ENCODE measurements at regions not wholly inside any gene's neighbourhood (a gene's known extent, or its start where the extent isn't known, plus 50 kb on each side); places are given as distances from the start of the nearest gene placed in this dataset.

DNA sequence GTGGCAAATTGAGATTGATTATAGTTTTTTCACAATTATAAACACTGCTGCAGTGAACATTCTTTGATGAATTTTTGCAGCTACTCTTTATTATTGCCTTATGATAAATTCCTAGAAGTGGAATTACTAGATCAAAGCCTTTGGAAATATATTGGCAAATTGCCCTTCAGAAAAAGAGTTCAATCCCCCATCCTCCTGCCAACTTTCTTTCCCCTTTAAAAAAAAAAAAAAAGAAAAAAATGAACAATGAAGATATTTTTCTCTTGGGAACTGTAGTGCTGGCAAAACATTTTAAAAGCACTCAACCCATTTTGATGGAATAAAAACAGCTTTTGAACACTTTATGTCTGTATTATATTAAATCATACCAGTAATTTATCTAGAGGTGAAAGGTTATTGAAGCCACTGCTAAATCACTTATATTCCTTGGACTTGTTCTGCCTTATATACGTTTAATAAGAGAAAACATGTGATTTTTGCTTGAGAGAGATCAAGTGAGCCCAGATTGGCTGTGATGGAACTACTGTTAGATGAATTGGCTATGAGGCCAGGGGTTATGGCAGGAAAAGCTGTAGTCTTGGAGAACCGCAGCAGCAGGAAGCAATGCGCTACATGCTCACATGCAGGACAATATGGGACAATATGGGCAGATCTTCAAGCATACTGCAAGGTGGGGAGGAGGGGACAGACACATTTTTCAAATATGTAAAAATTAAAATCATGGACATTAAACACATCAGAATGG lies 212.8 kb upstream of the C2CD4B start:
- no peak for DNase-seq

DNA sequence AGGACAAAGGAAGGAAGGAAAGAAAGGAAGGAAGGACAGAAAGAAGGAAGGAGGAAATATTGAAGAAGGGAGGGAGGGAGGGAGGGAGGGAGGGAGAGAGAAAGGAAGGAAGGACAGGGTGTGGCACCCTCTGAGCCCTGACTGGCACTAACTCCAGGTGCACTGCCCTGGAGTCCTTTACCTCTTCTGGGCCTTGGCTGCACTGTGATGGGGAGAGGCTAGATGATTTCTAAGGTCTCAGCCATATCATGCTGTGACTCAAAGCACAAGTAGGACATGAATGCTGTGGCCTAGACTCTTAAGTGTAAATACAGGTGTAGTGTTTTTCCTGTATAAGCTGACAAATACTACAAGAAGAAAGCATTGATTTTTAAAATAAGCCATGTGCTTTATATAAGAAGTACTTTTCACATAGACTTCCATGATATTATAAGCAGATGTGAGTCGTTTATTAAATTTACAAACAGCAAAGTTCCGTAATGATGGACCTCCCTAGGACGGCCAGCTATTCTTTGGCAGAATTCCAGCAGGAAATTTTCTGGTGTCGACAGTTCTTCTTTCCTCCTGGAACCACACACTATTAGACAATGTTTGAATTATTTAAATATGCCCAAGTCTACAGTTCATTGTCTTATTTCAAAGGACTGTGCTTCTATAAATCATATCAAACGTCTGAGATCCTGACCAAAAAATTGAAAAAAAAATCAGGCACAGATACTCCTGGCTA lies 213.8 kb upstream of the C2CD4B start:
- no peak for DNase-seq

DNA sequence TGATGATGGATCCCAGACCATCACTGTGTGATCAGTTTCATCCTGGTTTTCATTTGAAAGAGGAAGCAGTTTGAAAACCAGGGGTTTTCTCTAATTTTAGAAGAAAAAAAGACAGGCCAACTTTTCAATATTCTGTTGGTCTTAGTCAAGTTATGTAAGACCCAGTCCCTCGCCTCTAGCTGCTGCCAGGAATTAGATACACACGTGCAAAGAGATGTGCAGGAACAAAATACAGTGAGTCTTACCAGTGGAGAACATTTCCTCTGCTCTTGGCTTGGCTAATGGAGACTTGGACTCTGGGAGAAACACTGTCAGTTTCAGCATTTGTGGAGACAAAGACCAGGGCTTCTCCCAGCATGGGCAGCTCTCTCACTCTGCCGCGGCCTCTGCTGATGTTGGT lies 214.9 kb upstream of the C2CD4B start:
- no peak for DNase-seq

DNA sequence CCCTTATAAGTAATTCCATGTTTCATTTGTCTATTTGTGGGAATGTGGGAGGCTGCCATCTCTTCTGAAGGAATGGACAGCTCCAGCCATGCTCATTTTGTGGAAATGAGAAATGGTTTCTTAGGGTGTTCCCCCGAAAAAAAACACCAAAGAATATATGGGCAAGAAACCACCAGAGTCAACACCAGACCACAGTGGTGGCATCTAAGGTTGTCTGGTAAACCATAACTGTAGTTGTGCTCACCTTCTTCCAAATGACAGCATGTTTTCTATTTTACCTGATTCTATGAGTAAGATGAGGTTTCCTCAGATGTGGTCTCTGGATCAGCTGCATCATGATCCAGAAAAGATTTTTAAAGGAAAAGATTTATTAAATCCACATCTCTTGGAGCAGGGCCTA lies 217.0 kb upstream of the C2CD4B start:
- no peak for DNase-seq

DNA sequence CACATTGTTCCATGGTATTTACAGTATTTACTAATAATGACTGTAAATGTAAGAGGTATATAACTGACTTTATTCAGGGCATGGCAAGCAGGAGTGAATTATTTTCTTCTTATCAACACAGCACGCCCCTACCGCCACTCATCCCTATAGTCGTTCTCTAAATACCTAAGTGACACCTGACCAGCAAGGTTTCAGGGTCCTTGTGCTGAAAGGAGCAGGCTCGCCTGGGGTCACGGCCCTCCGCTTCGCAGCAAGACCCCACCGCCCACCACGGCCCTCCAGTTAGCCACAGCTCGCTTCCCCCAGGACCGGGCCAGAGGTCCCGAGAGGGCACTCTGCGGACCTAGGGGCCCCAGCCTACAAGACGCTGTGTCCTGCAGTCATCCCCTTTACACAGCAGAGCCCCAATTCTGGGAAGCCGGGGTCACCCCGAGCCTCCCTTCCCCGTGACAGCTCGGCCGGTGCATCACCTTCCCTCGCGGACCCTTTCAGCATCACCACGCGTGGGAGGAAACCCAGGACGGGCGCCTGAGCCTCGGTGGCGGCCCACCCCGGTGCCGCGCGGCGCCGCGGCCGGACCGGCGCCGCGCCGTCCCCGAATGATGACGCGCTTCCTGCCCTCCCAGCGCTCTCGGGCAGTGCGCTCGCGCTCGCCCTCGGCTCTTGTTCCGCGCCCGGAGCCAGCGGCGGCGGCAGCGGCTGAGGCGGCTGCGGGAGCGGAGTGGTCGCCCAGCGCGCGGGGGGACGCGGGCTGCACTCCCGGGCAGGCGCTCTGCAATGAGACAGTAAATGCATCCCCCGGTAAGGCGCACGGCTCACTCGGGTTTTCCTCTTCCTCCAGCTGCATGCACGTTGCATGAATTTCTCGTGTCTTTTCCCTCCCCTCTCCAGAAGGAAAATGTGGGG lies 225.1 kb upstream of the C2CD4B start, which contains the start of gene TLN2:
TSS of gene TLN2 (plus strand) at position 666 of the 906 bp plus-strand sequence.
- DNase-seq, result no peak

GRCh38 chr15:62390791-62391640 lies 225.9 kb upstream of the C2CD4B start:
- no peak for DNase-seq

DNA sequence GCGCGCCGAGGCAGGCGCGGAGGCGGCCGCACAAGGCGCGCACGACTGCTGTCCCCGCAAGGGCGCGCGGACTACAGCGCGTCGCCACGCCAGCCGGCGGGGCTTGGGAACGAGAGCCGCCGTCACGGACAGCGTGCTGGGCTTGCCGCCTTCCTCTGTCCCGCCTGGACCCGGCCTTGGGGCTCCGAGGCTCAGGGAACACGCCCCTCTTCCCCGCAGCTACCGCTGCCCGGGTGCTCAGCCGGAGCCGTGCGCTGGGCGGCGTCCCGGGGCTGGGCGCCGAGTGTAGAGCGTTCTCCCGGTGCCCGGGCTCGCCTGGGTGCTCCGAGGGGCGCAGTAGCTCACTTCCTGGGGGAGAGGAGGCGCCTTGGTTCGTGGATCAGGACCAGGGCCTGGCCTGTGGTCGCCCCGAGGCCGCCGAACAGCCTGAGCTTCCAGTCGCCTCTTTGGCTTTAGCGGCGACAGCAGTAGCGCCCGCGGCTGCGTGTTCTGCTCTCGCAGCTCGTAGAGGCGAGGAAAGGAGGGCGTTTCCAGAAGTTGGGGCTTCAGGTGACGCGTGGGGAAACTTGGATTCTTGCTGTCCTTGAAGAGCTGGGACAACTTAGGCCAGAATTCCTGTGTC lies 226.7 kb upstream of the C2CD4B start:
- DNase-seq, result no peak

- no peak for DNase-seq
These were observed 227.3 kb upstream of the C2CD4B start for GRCh38 chr15:62392376-62392775.

DNA sequence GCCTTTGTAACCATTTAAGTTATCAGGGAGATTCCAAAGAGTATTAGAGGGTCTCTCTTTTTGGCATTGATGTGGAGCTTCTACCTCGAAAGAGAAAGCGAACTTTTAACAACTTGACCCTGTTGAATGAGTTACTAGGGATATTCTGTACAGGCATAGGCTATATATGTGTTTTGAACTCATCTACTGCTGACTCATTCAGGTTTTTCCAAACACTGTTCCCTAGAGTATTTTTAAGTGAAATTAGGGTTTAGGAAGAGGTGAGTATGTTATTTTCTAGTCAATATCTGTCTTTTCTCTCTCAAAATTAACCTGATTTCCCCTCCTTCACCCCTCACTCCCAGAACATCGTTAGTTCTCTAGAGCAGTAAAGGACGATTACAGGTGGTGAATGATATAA lies 228.1 kb upstream of the C2CD4B start:
- no peak for DNase-seq

GRCh38 chr15:62394079-62394478 lies 229.0 kb upstream of the C2CD4B start:
- DNase-seq, result no peak

DNA sequence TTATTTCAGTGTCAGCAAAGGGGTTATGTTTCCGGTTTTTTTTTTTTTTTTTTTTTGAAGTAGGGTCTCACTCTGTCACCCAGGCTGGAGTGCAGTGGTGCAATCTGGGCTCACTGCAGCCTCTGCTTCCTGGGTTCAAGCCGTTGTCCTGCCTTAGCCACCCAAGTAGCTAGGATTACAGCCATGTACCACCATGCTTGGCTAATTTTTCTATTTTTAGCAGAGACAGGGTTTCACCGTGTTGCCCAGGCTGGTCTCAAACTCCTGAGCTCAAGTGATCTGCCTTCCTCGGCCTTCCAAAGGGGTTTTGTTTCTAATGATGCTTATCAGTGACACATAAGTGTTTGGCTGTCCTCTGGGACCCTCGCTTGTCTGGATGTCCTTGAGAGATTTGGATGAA lies 235.7 kb upstream of the C2CD4B start:
- DNase-seq, result no peak

- DNase-seq, result no peak
These were observed 237.6 kb upstream of the C2CD4B start for GRCh38 chr15:62402687-62403086.

DNA sequence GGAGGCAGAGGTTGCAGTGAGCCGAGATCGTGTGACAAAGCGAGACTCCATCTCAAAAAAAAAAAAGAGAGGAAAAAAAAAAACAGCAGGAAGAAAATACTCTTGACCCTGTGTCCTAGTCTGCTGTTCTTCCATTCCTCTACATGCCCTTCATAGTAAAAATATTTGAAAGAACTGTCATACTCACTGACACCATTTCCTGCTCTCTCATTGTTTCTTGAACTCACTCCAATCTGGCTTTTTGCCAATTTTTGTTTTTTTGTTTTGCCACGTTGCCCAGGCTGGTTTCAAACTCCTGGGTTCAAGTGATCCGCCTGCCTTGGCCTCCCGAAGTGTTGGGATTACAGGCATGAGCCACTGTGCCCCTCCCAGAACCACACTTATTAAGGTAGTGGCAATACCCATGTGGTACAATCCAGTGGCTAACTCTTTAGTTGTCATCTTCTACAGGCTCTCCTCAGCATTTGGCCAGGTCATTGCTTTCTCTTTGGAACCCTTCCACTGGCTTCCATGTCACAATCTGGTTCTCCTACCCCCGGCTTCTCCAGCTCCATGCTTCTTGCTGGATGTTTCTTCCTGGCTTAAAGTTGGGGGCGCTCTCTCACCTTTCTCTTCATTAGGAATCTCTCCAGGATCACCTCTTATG lies 238.2 kb upstream of the C2CD4B start:
- DNase-seq, result no peak

DNA sequence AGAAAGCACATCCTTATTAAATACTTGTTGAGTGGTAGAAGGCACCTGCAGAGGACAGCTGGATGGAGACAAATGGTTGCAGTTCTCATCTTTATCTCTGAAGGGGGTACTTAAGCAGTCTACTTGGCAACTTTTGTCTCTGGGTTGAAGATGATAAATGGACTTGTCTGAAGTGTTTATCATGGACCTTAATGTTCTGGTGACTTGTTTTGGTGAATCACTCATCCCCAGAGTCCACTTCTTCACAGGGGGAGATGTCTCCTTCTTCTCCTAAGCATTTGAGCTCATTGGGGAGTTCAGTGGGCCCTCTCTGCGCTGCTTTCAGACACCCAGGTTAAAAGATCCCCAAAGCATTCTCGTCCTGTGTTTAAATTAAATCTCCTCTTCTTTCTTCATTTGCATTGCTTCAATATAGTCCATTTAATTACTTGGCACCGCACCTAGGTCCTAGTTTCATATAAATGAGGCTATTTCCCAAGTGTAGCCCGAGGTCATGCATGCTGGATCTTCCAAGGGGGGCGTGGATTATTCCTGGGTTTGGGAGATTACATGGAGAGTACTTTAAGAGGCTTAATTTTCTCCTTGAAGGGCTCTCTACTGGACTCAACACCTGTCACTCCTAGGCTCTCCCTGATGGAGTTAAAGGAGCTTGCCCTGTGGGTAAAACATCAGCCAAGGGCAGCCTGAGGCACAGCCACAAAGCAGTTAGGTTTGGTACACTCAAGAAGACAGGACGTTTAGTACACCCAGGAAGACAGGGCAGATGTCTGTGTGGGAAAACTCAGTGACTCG lies 239.3 kb upstream of the C2CD4B start:
- DNase-seq, result no peak

- DNase-seq, result no peak
These were observed 241.3 kb upstream of the C2CD4B start for GRCh38 chr15:62406305-62406891.

DNA sequence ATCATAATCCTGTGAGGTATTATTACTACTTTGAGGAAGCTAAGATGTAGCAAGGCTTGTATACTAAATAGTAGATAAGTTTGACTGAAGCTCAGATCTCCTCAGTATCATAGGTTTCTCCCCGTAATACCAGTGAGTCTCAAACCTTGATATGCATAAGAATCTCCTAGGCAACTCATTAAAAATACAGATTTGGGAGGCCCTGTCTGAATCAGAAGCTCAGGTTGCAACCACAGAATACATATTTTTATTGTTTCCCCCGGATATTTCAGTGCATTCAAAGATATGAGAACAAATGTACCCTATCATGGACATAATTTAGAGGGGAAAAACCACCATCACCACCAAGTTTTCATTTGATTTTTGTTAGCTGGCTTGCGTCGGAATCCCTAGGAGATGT lies 242.1 kb upstream of the C2CD4B start:
- no peak for DNase-seq

GRCh38 chr15:62407962-62408361 lies 242.9 kb upstream of the C2CD4B start:
- no peak for DNase-seq

DNA sequence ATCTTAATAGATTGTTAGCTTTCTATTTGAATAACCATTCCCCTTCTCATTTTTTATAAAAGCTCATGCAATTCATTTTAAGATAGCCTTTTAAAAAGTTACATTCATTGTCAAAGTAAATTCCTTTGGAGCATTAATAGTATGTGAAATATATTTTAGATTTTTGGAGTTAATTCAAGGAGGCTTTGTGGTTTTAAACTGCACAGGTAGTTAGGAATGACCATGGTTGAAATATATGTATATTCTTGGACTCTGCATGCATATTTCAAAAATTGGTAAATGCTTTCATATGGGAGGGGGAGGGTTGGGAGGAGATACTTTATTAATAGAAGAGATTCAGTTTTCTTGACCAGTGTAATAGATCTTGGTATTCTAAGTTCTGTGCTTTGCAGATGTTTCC lies 244.4 kb upstream of the C2CD4B start:
- DNase-seq, result no peak

- DNase-seq, result no peak
These were observed 247.6 kb upstream of the C2CD4B start for GRCh38 chr15:62412686-62413085.

DNA sequence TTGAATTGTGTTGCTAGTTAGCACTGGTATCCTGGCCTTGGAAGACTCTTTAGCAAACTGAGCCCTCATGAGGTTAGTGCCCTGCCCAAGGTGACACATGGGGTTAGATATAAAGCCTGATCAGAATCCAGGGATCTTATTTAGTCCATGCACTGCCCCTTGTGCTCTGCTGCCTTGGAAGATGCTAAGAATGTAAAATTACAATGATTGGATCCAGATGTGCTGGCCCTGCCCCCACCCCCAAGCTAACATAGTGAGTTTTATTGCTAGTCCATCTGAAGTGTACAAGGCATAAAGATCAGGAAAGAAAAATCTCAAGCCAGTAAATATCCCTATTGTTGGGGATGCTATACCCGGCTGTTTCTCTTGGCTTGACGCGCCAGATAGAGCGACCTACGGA lies 248.1 kb upstream of the C2CD4B start:
- DNase-seq, result no peak

Data from NCI-H1048 (cell line).